Right lobe of liver (tissue), 6 donors: ENCODE measurements at regions not wholly inside any gene's neighbourhood (a gene's known extent, or its start where the extent isn't known, plus 50 kb on each side); places are given as distances from the start of the nearest gene placed in this dataset.

Experiments
- ATAC-seq, 4 donors: fragments of 200-7000 bp; cut with Tn5 transposase; one replicate each; pipeline ENCODE4 v1.9.1; 2020; ENCODE audit warnings: mild to moderate bottlenecking in 4 of 4, moderate library complexity in 4 of 4
- DNase-seq, 3 donors: peaks; one replicate each; pipeline ENCODE4 v3.0.0-alpha.2; 2020
- H3K27ac ChIP-seq, 3 donors: fragments of 200-600 bp; one replicate each; pipeline ENCODE4 v1.8.0; 2022
- H3K27me3 ChIP-seq, 2 donors: fragments of 200-600 bp; one replicate each; pipeline ENCODE4 v1.8.0; 2022
- H3K36me3 ChIP-seq, 4 donors: fragments of 200-600 bp; sonication (generic) in 1 of 4; one replicate each; pipeline versions ENCODE4 v1.5.1 to v1.8.0; 2017 to 2022; ENCODE audit warnings: control low read depth in 1 of 4
- H3K4me1 ChIP-seq, 4 donors: fragments of 200-600 bp; sonication (generic) in 1 of 4; one replicate each; pipeline versions ENCODE4 v1.5.1 to v1.8.0; 2017 to 2022; ENCODE audit warnings: control low read depth in 1 of 4
- H3K4me3 ChIP-seq, 3 donors: fragments of 200-600 bp; one replicate each; pipeline ENCODE4 v1.8.0; 2022
- H3K9me3 ChIP-seq, 4 donors: fragments of 200-600 bp; sonication (generic) in 1 of 4; one replicate each; pipeline versions ENCODE4 v1.5.1 to v1.8.0; 2017 to 2022; ENCODE audit warnings: control low read depth in 1 of 4
- POLR2A ChIP-seq: fragments of 450-650 bp; IDR thresholded peaks from one replicate; pipeline ENCODE4 v1.6.1; 2017; ENCODE audit warnings: antibody characterized with exemption, mild to moderate bottlenecking
- WGBS: methylation state at CpG from one replicate; pipeline ENCODE4 v1.1.6; 2018; ENCODE audit warnings: low coverage, low lambda C conversion rate; ENCODE audit not compliant: insufficient coverage; ENCODE audit errors: missing lambda C conversion rate; 5-methylcytosine and 5-hydroxymethylcytosine counted together
- intact Hi-C, 2 donors: fragments of 100-400 bp; cut with DNase I; formaldehyde crosslinking; loops; one replicate each; pipeline versions ENCODE4 v1.11.2 to v1.14.1; 2022
- TF ChIP-seq, protein P1 (sequence below), 4 donors: fragments of 200-600 bp in 3 of 4; fragments of 450-650 bp in 1 of 4; IDR thresholded peaks; one replicate each; pipeline versions ENCODE4 v1.5.1 to v1.8.0; 2016 to 2022; ENCODE audit warnings: antibody characterized with exemption in 4 of 4, mild to moderate bottlenecking in 2 of 4
- donor health status: DM: no; HTN: yes; CAD: no.
- donor health status: DM: no; HTN: no; CAD: no.
- donor health status: DM: no; HTN: no; CAD: no.
- donor health status: DM: no; HTN: yes; CAD: no.
- donor health status: DM: no; HTN: yes; CAD: no.

DNA sequence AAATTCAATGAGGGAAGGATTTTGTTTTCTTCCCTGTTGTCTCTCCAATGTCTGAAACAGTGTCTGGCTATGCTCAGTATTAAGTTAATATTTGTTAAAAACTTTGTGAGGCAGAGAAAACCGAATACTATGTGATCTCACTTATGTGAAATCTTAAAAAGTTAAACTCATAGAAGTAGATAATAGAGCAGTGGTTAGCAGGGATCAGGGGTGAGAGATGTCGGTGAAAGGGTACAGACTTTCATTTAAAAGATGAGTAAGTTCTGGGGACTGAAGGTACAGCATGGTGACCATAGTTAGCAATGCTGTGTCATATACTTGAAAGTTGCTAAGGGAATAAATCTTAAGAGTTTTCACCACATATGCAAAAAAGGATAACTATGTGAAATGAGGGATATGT lies 244.6 kb downstream of the AASDHPPT start:
- DNase-seq (no peak), ATAC-seq (no peak)

DNA sequence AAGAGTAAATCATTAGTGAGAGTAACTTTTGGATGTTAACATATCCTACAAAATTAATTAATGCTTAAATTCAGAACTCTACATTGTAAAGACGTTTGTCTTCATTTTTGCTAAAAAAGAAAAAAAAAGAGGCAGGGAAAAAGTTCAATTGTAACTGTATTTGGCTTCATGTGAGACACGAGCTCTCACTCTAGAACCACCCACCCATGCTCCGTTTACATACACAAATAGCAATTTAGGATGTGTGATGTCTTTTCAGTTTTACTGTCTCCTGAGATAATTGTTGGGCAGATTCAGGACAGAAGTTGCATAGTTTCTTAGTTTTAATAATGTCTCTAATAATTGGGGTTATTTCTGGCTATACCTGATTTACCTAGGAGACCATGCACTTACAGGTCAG lies 248.6 kb downstream of the AASDHPPT start:
- Histone ChIP-seq H3K27me3 (no peaks in the 10 kb centered on the region), H3K9me3 (no peaks in the 10 kb centered on the region), H3K4me1 (no peaks in the 10 kb centered on the region), H3K27ac (no peak overlapping the region), H3K36me3 (no peaks in the 10 kb centered on the region), H3K4me3 (no peak overlapping the region)
- no peak for ATAC-seq
- TF ChIP-seq, protein P1, sequence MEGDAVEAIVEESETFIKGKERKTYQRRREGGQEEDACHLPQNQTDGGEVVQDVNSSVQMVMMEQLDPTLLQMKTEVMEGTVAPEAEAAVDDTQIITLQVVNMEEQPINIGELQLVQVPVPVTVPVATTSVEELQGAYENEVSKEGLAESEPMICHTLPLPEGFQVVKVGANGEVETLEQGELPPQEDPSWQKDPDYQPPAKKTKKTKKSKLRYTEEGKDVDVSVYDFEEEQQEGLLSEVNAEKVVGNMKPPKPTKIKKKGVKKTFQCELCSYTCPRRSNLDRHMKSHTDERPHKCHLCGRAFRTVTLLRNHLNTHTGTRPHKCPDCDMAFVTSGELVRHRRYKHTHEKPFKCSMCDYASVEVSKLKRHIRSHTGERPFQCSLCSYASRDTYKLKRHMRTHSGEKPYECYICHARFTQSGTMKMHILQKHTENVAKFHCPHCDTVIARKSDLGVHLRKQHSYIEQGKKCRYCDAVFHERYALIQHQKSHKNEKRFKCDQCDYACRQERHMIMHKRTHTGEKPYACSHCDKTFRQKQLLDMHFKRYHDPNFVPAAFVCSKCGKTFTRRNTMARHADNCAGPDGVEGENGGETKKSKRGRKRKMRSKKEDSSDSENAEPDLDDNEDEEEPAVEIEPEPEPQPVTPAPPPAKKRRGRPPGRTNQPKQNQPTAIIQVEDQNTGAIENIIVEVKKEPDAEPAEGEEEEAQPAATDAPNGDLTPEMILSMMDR (IDR thresholded peaks at IDR 0.05), result no peak
- TF ChIP-seq POLR2A, result no peak
- DNase-seq, result no peak
- intact Hi-C loops, result no loop called here
- WGBS, result 40% methylated on average over 3 of the region's 3 CpGs

More for the DNA sequence above, 244.6 kb downstream of the AASDHPPT start:
- H3K4me3 ChIP-seq, result no peak overlapping the region
- TF ChIP-seq, protein P1 (IDR thresholded peaks at IDR 0.05), result no peak
- no peak for TF ChIP-seq POLR2A
- 40% methylated on average over 2 of the region's 2 CpGs for WGBS
- H3K27me3 ChIP-seq, result no peaks in the 10 kb centered on the region
- no peaks in the 10 kb centered on the region for H3K9me3 ChIP-seq
- no peaks in the 10 kb centered on the region for H3K4me1 ChIP-seq
- intact Hi-C loops, result no loop called here
- H3K36me3 ChIP-seq, result no peaks in the 10 kb centered on the region
- H3K27ac ChIP-seq, result no peak overlapping the region

DNA sequence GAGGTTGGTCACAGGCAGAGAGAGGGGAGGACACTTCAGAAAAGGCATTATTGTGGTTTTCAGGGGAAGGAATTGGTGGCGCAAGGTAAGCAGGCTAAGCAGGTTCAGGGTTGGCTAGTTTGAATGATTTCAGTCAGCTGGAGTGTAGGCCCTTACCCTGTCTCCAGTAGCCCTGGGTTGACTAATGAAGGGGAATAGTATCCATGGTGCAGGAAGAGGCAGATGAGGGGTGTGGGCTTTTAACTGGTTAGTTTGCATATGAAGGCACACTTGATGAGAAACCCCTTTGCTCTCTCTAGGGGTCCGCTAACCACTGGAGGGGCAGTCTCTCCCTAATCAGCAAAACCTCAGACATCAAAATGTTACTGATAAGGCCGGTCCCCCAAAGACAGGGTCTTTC lies 249.7 kb downstream of the AASDHPPT start:
- no peak for ATAC-seq
- Histone ChIP-seq H3K4me1 (no peaks in the 10 kb centered on the region), H3K27me3 (no peaks in the 10 kb centered on the region), H3K9me3 (no peaks in the 10 kb centered on the region), H3K27ac (no peak overlapping the region), H3K36me3 (no peaks in the 10 kb centered on the region), H3K4me3 (no peak overlapping the region)
- intact Hi-C loops, result no loop called here
- WGBS, result 60% methylated on average over 1 of the region's 3 CpGs
- TF ChIP-seq, protein P1 (IDR thresholded peaks at IDR 0.05), result no peak
- TF ChIP-seq POLR2A, result no peak
- DNase-seq, result no peak

DNA sequence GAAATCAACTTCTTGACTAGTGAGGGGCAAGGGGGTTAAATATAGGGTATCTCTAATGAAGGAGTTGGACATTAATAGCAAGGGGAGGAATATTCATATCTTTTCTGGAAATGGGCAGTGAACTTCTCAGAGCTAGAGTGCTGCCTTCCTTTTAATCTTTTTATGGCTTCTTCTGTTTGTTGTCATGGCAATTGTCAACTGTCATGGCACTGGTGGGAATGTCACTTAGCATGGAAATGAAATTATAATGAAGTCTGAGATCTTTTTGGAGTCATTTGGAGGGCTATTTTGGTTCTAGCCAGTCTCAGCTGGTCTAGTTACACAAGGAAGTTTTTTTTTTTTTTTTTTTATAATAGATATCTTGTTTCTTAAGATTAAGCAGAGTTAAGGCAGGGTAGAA lies 250.2 kb downstream of the AASDHPPT start:
- H3K27ac ChIP-seq, result no peak overlapping the region
- no peaks in the 10 kb centered on the region for H3K9me3 ChIP-seq
- H3K27me3 ChIP-seq, result no peaks in the 10 kb centered on the region
- H3K36me3 ChIP-seq, result no peaks in the 10 kb centered on the region
- intact Hi-C loops, result no loop called here
- no peaks in the 10 kb centered on the region for H3K4me1 ChIP-seq
- H3K4me3 ChIP-seq, result no peak overlapping the region
- no peak for TF ChIP-seq POLR2A
- TF ChIP-seq, protein P1 (IDR thresholded peaks at IDR 0.05), result no peak
- no peak for DNase-seq
- ATAC-seq, result no peak

DNA sequence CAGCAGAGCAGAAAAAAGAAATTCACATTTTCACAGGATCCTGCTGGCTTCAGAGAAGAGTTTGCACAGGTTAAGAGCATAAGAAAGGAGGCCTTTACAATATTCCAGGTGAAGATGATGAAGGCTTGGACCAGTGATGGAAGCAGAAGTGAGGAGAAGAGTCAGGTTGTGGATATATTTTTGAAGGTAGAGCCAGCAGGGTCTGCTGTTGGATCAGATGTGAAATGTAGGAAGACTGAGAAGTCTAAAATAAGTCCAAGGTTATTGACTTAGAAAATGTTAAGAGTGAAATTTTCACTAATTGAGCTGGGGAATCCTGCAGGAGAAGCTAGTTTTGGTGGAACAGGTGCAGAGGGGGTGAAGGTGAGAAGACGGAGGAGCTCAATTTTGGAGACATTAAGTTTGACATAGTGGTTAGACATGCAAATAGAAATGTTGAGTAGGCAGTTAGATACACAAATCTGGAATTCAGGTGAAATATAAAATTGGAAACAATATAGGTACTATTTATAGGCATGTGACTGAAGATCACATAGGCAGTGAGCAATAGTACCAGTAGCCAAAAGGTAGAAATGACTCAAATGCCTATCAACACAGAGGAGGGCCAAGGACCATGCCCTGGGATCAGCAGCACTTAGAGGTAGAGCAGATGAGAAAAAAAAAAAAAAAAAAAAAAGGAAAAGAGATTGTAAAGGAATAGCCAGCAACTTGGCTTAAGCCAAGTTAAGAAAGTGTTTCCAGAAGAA lies 252.0 kb downstream of the AASDHPPT start:
- Histone ChIP-seq H3K27me3 (no peaks in the 10 kb centered on the region), H3K27ac (no peak overlapping the region), H3K4me1 (no peaks in the 10 kb centered on the region), H3K36me3 (no peaks in the 10 kb centered on the region), H3K9me3 (no peaks in the 10 kb centered on the region), H3K4me3 (no peak overlapping the region)
- WGBS, result 80% methylated on average over 1 of the region's 1 CpG
- DNase-seq (no peak), ATAC-seq (no peak)
- intact Hi-C loops, result no loop called here
- no peak for TF ChIP-seq POLR2A
- TF ChIP-seq, protein P1 (IDR thresholded peaks at IDR 0.05), result no peak
